HepG2 (cell line): ENCODE measurements at regions not wholly inside any gene's neighbourhood (a gene's known extent, or its start where the extent isn't known, plus 50 kb on each side); places are given as distances from the start of the nearest gene placed in this dataset.

Experiments
- ATAC-seq: fragments of 200-7000 bp; cut with Tn5 transposase; 3 replicates; pipeline ENCODE4 v1.9.1; 2020; ENCODE audit warnings: mild to moderate bottlenecking, moderate library complexity
- BruUV-seq: library from RNA; stranded (reverse); fragments of 400-500 nt; replicated peaks from 2 replicates; lab custom pipeline; 2021; lab: Mats Ljungman, UMichigan
- CTCF ChIA-PET: fragments of 300-600 bp; formaldehyde crosslinking; extraction: SDS; loops from one replicate; lab custom pipeline; 2021; ENCODE audit warnings: low total read pairs, inconsistent platforms, low intra/inter-chr PET ratio; lab: Yijun Ruan, JAX
- POLR2A ChIA-PET: fragments of 350-600 bp; sonication (Branson Sonifier 250); formaldehyde crosslinking; loops from one replicate; lab custom pipeline; 2020; ENCODE audit warnings: antibody characterized with exemption, inconsistent platforms; lab: Yijun Ruan, JAX
- DNase-seq: peaks from one replicate; pipeline ENCODE4 v3.0.0-alpha.2; 2015; ENCODE audit warnings: low spot score
- FAIRE-seq: peaks from 3 replicates; lab custom pipeline; 2011; peaks lifted over from hg19 to GRCh38; lab: Jason Lieb, UNC
- H2AFZ ChIP-seq: one replicate; pipeline ENCODE4 v1.6.1; 2011; ENCODE audit warnings: low read length, inconsistent platforms
- H3K27ac ChIP-seq: fragments of 300-600 bp; 3 replicates; pipeline ENCODE4 v1.8.0; 2011; ENCODE audit warnings: mixed run types, mild to moderate bottlenecking, mixed read lengths, low read length, inconsistent platforms; ENCODE audit not compliant: insufficient read depth; ENCODE audit errors: extremely low read length
- H3K27me3 ChIP-seq, 2 experiments: fragments of 200-600 bp in 1 of 2; 2 replicates in 1 of 2; 3 replicates in 1 of 2; pipeline versions ENCODE4 v1.6.0 to v1.8.0; 2011; ENCODE audit warnings: low read length in 2 of 2, mild to moderate bottlenecking in 2 of 2, moderate library complexity in 2 of 2, inconsistent platforms in 1 of 2; ENCODE audit not compliant: insufficient read depth in 2 of 2, control insufficient read depth in 1 of 2
- H3K36me3 ChIP-seq, 2 experiments: fragments of 200-600 bp in 1 of 2; replicated peaks in 1 of 2; 2 replicates in 1 of 2; 3 replicates in 1 of 2; pipeline versions ENCODE4 v1.5.1 to v1.8.0; 2011; ENCODE audit warnings: low read length in 2 of 2, inconsistent platforms in 1 of 2; ENCODE audit not compliant: insufficient read depth in 2 of 2, control insufficient read depth in 1 of 2
- H3K4me1 ChIP-seq: 2 replicates; pipeline ENCODE4 v1.5.1; 2012; ENCODE audit warnings: low read length, inconsistent platforms; ENCODE audit not compliant: insufficient read depth
- H3K4me2 ChIP-seq: 2 replicates; pipeline ENCODE4 v1.6.0; 2011; ENCODE audit warnings: low read depth, low read length, inconsistent platforms
- H3K4me3 ChIP-seq, 3 experiments: fragments of 200-600 bp in 1 of 3; sonication (generic), shearing (Covaris generic) in 1 of 3; replicated peaks in 1 of 3; 2 replicates each; pipeline ENCODE4 v1.5.1; 2011 to 2016; ENCODE audit warnings: low read length in 3 of 3, inconsistent platforms in 2 of 3, low read depth in 2 of 3, mild to moderate bottlenecking in 2 of 3, control low read depth in 1 of 3, mixed read lengths in 1 of 3; ENCODE audit not compliant: insufficient read depth in 1 of 3
- H3K79me2 ChIP-seq: one replicate; pipeline ENCODE4 v1.6.1; 2011; ENCODE audit warnings: low read length, inconsistent platforms; ENCODE audit not compliant: insufficient read depth
- H3K9ac ChIP-seq: 2 replicates; pipeline ENCODE4 v1.6.0; 2011; ENCODE audit warnings: mild to moderate bottlenecking, low read depth, low read length, inconsistent platforms; ENCODE audit not compliant: insufficient read depth
- H3K9me3 ChIP-seq: 2 replicates; pipeline ENCODE4 v1.5.1; 2012; ENCODE audit warnings: mild to moderate bottlenecking, low read length
- H4K20me1 ChIP-seq: 2 replicates; pipeline ENCODE4 v1.6.0; 2011; ENCODE audit warnings: inconsistent platforms, mild to moderate bottlenecking, low read length, moderate library complexity; ENCODE audit not compliant: insufficient read depth
- ARID4A ChIP-seq: sonication (generic); formaldehyde crosslinking; IDR thresholded peaks from 2 replicates; pipeline ENCODE4 v1.5.0; 2020; ENCODE audit warnings: mild to moderate bottlenecking, missing genetic modification reagents, borderline replicate concordance
- BRF2 ChIP-seq: sonication (generic); formaldehyde crosslinking; IDR thresholded peaks from 2 replicates; pipeline ENCODE4 v1.8.1; 2022; ENCODE audit warnings: mild to moderate bottlenecking, missing genetic modification reagents
- PLRG1 ChIP-seq: fragments of 450-650 bp; conservative IDR thresholded peaks from 2 replicates; pipeline ENCODE4 v1.6.1; 2016
- RARG ChIP-seq: sonication (generic); formaldehyde crosslinking; IDR thresholded peaks from 2 replicates; pipeline ENCODE4 v1.4.0; 2020; ENCODE audit warnings: low read depth, mild to moderate bottlenecking, missing genetic modification reagents
- SOX6 ChIP-seq, 2 experiments: fragments of 450-650 bp in 1 of 2; sonication (generic) in 1 of 2; formaldehyde crosslinking in 1 of 2; IDR thresholded peaks; 2 replicates each; pipeline versions ENCODE4 v1.4.0 to v1.6.1; 2017 to 2020; ENCODE audit warnings: antibody characterized with exemption in 1 of 2, mild to moderate bottlenecking in 1 of 2, missing genetic modification reagents in 1 of 2
- ZBTB1 ChIP-seq: sonication (generic); formaldehyde crosslinking; IDR thresholded peaks from 2 replicates; pipeline ENCODE4 v1.4.0; 2020; ENCODE audit warnings: missing genetic modification reagents, borderline replicate concordance
- ZMAT3 ChIP-seq: sonication (generic); formaldehyde crosslinking; conservative IDR thresholded peaks from 2 replicates; pipeline ENCODE4 v1.7.0; 2021; ENCODE audit warnings: missing genetic modification reagents
- ZNF101 ChIP-seq: sonication (generic); formaldehyde crosslinking; IDR thresholded peaks from 2 replicates; pipeline ENCODE4 v1.4.0; 2020; ENCODE audit warnings: mild to moderate bottlenecking, low read depth, missing genetic modification reagents, borderline replicate concordance
- ZNF724P ChIP-seq: sonication (generic); formaldehyde crosslinking; IDR thresholded peaks from 2 replicates; pipeline ENCODE4 v1.8.0; 2022; ENCODE audit warnings: missing genetic modification reagents, borderline replicate concordance
- ZNF878 ChIP-seq: sonication (generic); formaldehyde crosslinking; IDR thresholded peaks from 2 replicates; pipeline ENCODE4 v1.8.1; 2023; ENCODE audit warnings: mild to moderate bottlenecking, missing genetic modification reagents, moderate library complexity
- ZSCAN30 ChIP-seq: sonication (generic); formaldehyde crosslinking; IDR thresholded peaks from 2 replicates; pipeline ENCODE4 v1.5.0; 2020; ENCODE audit warnings: mild to moderate bottlenecking, missing genetic modification reagents
- in situ Hi-C: cut with HindIII; loops from 2 replicates; pipeline ENCODE4 v1.10.0; 2017; ENCODE audit warnings: low pct_unique_long_range_greater_than_20kb; ENCODE audit not compliant: extremely low pct_ligation_motif_present
- intact Hi-C: fragments of 100-400 bp; cut with micrococcal nuclease; formaldehyde crosslinking; loops from one replicate; pipeline ENCODE4 v1.10.0; 2022; ENCODE audit not compliant: unreplicated experiment
- TF ChIP-seq, protein P1 (sequence below), 2 experiments: sonication (generic) in 1 of 2; formaldehyde crosslinking in 1 of 2; IDR thresholded peaks; 2 replicates each; pipeline versions ENCODE4 v1.4.0 to v1.6.1; 2016 to 2020; ENCODE audit warnings: borderline replicate concordance in 1 of 2, low read depth in 1 of 2, mild to moderate bottlenecking in 1 of 2, missing genetic modification reagents in 1 of 2

GRCh38 chr1:222955964-222956363 is 141.1 kb downstream of the DISP1 start (continued):
- no peak for TF ChIP-seq ARID4A
- no peak for TF ChIP-seq RARG (CRISPR knock-in tag)

DNA sequence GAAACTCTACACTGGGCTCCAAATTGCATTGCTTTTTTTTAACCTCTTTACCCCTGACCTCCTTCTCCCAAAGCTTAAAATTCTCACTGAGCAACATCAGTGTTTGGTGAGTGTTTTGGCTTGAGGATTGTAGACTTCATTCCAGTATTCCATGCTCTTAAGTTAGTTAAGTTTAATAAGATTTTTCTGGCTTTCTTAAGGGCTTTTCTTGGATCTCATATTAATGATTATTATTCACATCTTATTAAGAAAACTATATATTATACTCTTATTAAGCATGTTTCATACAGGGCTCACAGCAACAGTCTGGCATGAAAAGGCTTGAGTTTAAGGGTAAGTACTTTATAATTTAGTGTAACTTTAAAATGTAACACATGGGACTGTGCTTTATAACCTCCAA is 141.8 kb downstream of the DISP1 start:
- no peak for FAIRE-seq
- H3K9me3 ChIP-seq = no peaks in the 10 kb centered on the region
- no peaks in the 10 kb centered on the region for H3K79me2 ChIP-seq
- ChIA-PET CTCF (no interaction called here), POLR2A (no interaction called here)
- H3K9ac ChIP-seq = no peak overlapping the region
- ATAC-seq = no peak
- intact Hi-C loops (no loop called here), in situ Hi-C loops (no loop called here)
- DNase-seq = no peak
- no peak overlapping the region for H3K27ac ChIP-seq
- no peak overlapping the region for H2AFZ ChIP-seq
- H3K4me3 ChIP-seq = no peak overlapping the region
- BruUV-seq = no TSS peak
- H4K20me1 ChIP-seq = no peaks in the 10 kb centered on the region
- H3K27me3 ChIP-seq = no peaks in the 10 kb centered on the region
- H3K36me3 ChIP-seq = no peaks in the 10 kb centered on the region
- no peak overlapping the region for H3K4me2 ChIP-seq
- no peaks in the 10 kb centered on the region for H3K4me1 ChIP-seq
- no peak for TF ChIP-seq SOX6 (IDR thresholded peaks at IDR 0.05)
- TF ChIP-seq SOX6 (CRISPR knock-in tag; IDR thresholded peaks at IDR 0.05) = no peak
- TF ChIP-seq, protein P1, sequence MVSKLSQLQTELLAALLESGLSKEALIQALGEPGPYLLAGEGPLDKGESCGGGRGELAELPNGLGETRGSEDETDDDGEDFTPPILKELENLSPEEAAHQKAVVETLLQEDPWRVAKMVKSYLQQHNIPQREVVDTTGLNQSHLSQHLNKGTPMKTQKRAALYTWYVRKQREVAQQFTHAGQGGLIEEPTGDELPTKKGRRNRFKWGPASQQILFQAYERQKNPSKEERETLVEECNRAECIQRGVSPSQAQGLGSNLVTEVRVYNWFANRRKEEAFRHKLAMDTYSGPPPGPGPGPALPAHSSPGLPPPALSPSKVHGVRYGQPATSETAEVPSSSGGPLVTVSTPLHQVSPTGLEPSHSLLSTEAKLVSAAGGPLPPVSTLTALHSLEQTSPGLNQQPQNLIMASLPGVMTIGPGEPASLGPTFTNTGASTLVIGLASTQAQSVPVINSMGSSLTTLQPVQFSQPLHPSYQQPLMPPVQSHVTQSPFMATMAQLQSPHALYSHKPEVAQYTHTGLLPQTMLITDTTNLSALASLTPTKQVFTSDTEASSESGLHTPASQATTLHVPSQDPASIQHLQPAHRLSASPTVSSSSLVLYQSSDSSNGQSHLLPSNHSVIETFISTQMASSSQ (IDR thresholded peaks at IDR 0.05; ENCODE audit: low read depth) = no peak
- TF ChIP-seq, protein P1 (CRISPR knock-in tag; IDR thresholded peaks at IDR 0.05; ENCODE audit: borderline replicate concordance) = no peak
- no peak for TF ChIP-seq ZNF878 (CRISPR knock-in tag)
- no peak for TF ChIP-seq ZNF101 (CRISPR knock-in tag)
- TF ChIP-seq ZNF724P = no peak
- TF ChIP-seq ZSCAN30 (CRISPR knock-in tag) = no peak
- no peak for TF ChIP-seq ZBTB1 (CRISPR knock-in tag)
- no peak for TF ChIP-seq ZMAT3 (CRISPR knock-in tag)
- no peak for TF ChIP-seq PLRG1
- TF ChIP-seq BRF2 (CRISPR knock-in tag) = no peak
